HCT116 (cell line): ENCODE measurements at regions not wholly inside any gene's neighbourhood (a gene's known extent, or its start where the extent isn't known, plus 50 kb on each side); places are given as distances from the start of the nearest gene placed in this dataset.

Experiments used
- ATAC-seq: fragments of 200-7000 bp; cut with Tn5 transposase; 2 replicates; pipeline ENCODE4 v1.9.1; 2020; ENCODE audit warnings: mild to moderate bottlenecking, moderate library complexity
- BruUV-seq: library from RNA; stranded (reverse); fragments of 400-500 nt; replicated peaks from 2 replicates; lab custom pipeline; 2021; lab: Mats Ljungman, UMichigan
- CTCF ChIA-PET: fragments of 300-600 bp; sonication (Branson Sonifier 250); formaldehyde crosslinking; loops from one replicate; lab custom pipeline; 2021; ENCODE audit warnings: antibody characterized with exemption; lab: Charles Lee
- POLR2A ChIA-PET: fragments of 300-600, 350-600 bp; sonication (Branson Sonifier 250); formaldehyde crosslinking; loops from one replicate; lab custom pipeline; 2021; ENCODE audit warnings: antibody characterized with exemption; lab: Charles Lee
- RAD21 ChIA-PET, 2 experiments: fragments of 300-600 bp; sonication (Branson Sonifier 250); formaldehyde crosslinking; loops; one replicate each; lab custom pipeline; 2023; ENCODE audit warnings: low total read pairs in 2 of 2; ENCODE audit not compliant: uncharacterized antibody in 2 of 2, unreplicated experiment in 2 of 2, low non-redundant PET in 1 of 2; lab: Charles Lee
- DNase-seq: peaks from one replicate; pipeline ENCODE4 v3.0.0-alpha.2; 2010; ENCODE audit warnings: low read depth, low spot score
- H2AFZ ChIP-seq: fragments of 200-600 bp; shearing (Covaris generic), sonication (generic); 2 replicates; pipeline ENCODE4 v1.6.1; 2017; ENCODE audit warnings: low read depth, mixed run types, mixed read lengths, antibody characterized with exemption, low read length; ENCODE audit not compliant: poor library complexity, severe bottlenecking
- H3K27ac ChIP-seq: 2 replicates; pipeline ENCODE4 v1.5.1; 2012; ENCODE audit warnings: low read depth, low read length
- H3K27me3 ChIP-seq: fragments of 200-600 bp; sonication (generic); 2 replicates; pipeline ENCODE4 v1.6.1; 2016; ENCODE audit warnings: mixed run types, low read length, mixed read lengths; ENCODE audit not compliant: insufficient read depth
- H3K36me3 ChIP-seq, 2 experiments: fragments of 200-500 bp in 1 of 2; fragments of 200-600 bp in 1 of 2; sonication (Bioruptor generic) in 1 of 2; sonication (generic) in 1 of 2; 2 replicates each; pipeline versions ENCODE4 v1.5.1 to v1.6.1; 2014 to 2016; ENCODE audit warnings: low read length in 2 of 2, inconsistent platforms in 1 of 2, mixed read lengths in 1 of 2, mixed run types in 1 of 2; ENCODE audit not compliant: insufficient read depth in 2 of 2, control insufficient read depth in 1 of 2
- H3K4me1 ChIP-seq, 2 experiments: fragments of 200-600 bp in 1 of 2; sonication (generic) in 1 of 2; 2 replicates each; pipeline versions ENCODE4 v1.5.1 to v1.6.1; 2012 to 2017; ENCODE audit warnings: low read length in 2 of 2, inconsistent platforms in 1 of 2, mild to moderate bottlenecking in 1 of 2, mixed read lengths in 1 of 2, mixed run types in 1 of 2, moderate library complexity in 1 of 2; ENCODE audit not compliant: insufficient read depth in 2 of 2, control insufficient read depth in 1 of 2
- H3K4me2 ChIP-seq: fragments of 200-600 bp; sonication (generic); 2 replicates; pipeline ENCODE4 v1.6.1; 2017; ENCODE audit warnings: mixed run types, low read length, mixed read lengths
- H3K4me3 ChIP-seq, 2 experiments: fragments of 200-600 bp in 1 of 2; sonication (generic) in 1 of 2; replicated peaks in 1 of 2; 2 replicates each; pipeline ENCODE4 v1.5.1; 2011 to 2016; ENCODE audit warnings: low read length in 2 of 2, control low read depth in 1 of 2, low read depth in 1 of 2, mild to moderate bottlenecking in 1 of 2, mixed read lengths in 1 of 2, mixed run types in 1 of 2
- H3K79me2 ChIP-seq: fragments of 200-600 bp; sonication (generic); 2 replicates; pipeline ENCODE4 v1.6.1; 2017; ENCODE audit warnings: mild to moderate bottlenecking, mixed run types, low read length, moderate library complexity, mixed read lengths; ENCODE audit not compliant: insufficient read depth
- H3K9ac ChIP-seq: fragments of 200-600 bp; sonication (generic); 2 replicates; pipeline ENCODE4 v1.6.1; 2016; ENCODE audit warnings: low read length, mixed read lengths
- H3K9me2 ChIP-seq: fragments of 200-600 bp; sonication (generic), shearing (Covaris generic); 2 replicates; pipeline ENCODE4 v1.6.1; 2017; ENCODE audit warnings: mixed run types, mild to moderate bottlenecking, moderate library complexity; ENCODE audit not compliant: insufficient read depth
- H3K9me3 ChIP-seq, 2 experiments: fragments of 200-500 bp in 1 of 2; fragments of 200-600 bp in 1 of 2; sonication (Bioruptor generic) in 1 of 2; sonication (generic) in 1 of 2; 2 replicates each; pipeline ENCODE4 v1.6.1; 2014 to 2017; ENCODE audit warnings: low read length in 2 of 2, mixed read lengths in 2 of 2, inconsistent platforms in 1 of 2, low read depth in 1 of 2, mild to moderate bottlenecking in 1 of 2, mixed run types in 1 of 2, moderate library complexity in 1 of 2; ENCODE audit not compliant: control insufficient read depth in 1 of 2, insufficient read depth in 1 of 2
- H4K20me1 ChIP-seq: fragments of 200-600 bp; sonication (generic), shearing (Covaris generic); 2 replicates; pipeline ENCODE4 v1.6.1; 2017; ENCODE audit warnings: mixed run types, mild to moderate bottlenecking, moderate library complexity; ENCODE audit not compliant: insufficient read depth
- CBX3 ChIP-seq: IDR thresholded peaks from 2 replicates; pipeline ENCODE4 v1.6.1; 2012; ENCODE audit warnings: low read depth
- RAD21 ChIP-seq: IDR thresholded peaks from 2 replicates; pipeline ENCODE4 v1.6.1; 2012; ENCODE audit warnings: low read depth, mild to moderate bottlenecking
- ZFX ChIP-seq: fragments of 450-650 bp; IDR thresholded peaks from 2 replicates; pipeline ENCODE4 v1.6.1; 2017
- intact Hi-C: fragments of 100-400 bp; cut with micrococcal nuclease; formaldehyde crosslinking; loops from 2 replicates; pipeline ENCODE4 v1.10.0; 2022
- TF ChIP-seq, protein P1 (sequence below): IDR thresholded peaks from 2 replicates; pipeline ENCODE4 v1.6.1; 2011; ENCODE audit warnings: mild to moderate bottlenecking, low read length, moderate library complexity; ENCODE audit not compliant: insufficient replicate concordance; ENCODE audit errors: extremely low read depth
- TF ChIP-seq, protein P2 (sequence below): IDR thresholded peaks from 2 replicates; pipeline ENCODE4 v1.6.1; 2012; ENCODE audit warnings: low read depth

- H3K27ac ChIP-seq: no peak overlapping the region
- no peak overlapping the region for H3K4me3 ChIP-seq
- H3K9me3 ChIP-seq: no peaks in the 10 kb centered on the region
- no peaks in the 10 kb centered on the region for H3K27me3 ChIP-seq
- no peak for ATAC-seq
- H3K79me2 ChIP-seq: no peaks in the 10 kb centered on the region
- H4K20me1 ChIP-seq: no peaks in the 10 kb centered on the region
- no peaks in the 10 kb centered on the region for H3K36me3 ChIP-seq
- no TSS peak for BruUV-seq
- ChIA-PET CTCF (no interaction called here), POLR2A (no interaction called here), RAD21 (no interaction called here)
- H3K4me1 ChIP-seq: 0 out of 4 replicates have a peak, but pooled peaks cover 0 to under 1% of the 10 kb centered on the region in 2 experiments
- H3K9ac ChIP-seq: no peak overlapping the region
- no peak for DNase-seq
- TF ChIP-seq ZFX: no peak
- no peak for TF ChIP-seq RAD21
- no peak for TF ChIP-seq CBX3
- TF ChIP-seq, protein P1, sequence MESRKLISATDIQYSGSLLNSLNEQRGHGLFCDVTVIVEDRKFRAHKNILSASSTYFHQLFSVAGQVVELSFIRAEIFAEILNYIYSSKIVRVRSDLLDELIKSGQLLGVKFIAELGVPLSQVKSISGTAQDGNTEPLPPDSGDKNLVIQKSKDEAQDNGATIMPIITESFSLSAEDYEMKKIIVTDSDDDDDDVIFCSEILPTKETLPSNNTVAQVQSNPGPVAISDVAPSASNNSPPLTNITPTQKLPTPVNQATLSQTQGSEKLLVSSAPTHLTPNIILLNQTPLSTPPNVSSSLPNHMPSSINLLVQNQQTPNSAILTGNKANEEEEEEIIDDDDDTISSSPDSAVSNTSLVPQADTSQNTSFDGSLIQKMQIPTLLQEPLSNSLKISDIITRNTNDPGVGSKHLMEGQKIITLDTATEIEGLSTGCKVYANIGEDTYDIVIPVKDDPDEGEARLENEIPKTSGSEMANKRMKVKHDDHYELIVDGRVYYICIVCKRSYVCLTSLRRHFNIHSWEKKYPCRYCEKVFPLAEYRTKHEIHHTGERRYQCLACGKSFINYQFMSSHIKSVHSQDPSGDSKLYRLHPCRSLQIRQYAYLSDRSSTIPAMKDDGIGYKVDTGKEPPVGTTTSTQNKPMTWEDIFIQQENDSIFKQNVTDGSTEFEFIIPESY: no peak
- TF ChIP-seq, protein P2, sequence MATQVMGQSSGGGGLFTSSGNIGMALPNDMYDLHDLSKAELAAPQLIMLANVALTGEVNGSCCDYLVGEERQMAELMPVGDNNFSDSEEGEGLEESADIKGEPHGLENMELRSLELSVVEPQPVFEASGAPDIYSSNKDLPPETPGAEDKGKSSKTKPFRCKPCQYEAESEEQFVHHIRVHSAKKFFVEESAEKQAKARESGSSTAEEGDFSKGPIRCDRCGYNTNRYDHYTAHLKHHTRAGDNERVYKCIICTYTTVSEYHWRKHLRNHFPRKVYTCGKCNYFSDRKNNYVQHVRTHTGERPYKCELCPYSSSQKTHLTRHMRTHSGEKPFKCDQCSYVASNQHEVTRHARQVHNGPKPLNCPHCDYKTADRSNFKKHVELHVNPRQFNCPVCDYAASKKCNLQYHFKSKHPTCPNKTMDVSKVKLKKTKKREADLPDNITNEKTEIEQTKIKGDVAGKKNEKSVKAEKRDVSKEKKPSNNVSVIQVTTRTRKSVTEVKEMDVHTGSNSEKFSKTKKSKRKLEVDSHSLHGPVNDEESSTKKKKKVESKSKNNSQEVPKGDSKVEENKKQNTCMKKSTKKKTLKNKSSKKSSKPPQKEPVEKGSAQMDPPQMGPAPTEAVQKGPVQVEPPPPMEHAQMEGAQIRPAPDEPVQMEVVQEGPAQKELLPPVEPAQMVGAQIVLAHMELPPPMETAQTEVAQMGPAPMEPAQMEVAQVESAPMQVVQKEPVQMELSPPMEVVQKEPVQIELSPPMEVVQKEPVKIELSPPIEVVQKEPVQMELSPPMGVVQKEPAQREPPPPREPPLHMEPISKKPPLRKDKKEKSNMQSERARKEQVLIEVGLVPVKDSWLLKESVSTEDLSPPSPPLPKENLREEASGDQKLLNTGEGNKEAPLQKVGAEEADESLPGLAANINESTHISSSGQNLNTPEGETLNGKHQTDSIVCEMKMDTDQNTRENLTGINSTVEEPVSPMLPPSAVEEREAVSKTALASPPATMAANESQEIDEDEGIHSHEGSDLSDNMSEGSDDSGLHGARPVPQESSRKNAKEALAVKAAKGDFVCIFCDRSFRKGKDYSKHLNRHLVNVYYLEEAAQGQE: no peak
- H3K9me2 ChIP-seq: no peaks in the 10 kb centered on the region
- H2AFZ ChIP-seq: no peak overlapping the region
- H3K4me2 ChIP-seq: no peak overlapping the region
- intact Hi-C loops: no loop called here
These were observed 900.8 kb downstream of the SLC4A3 start for GRCh38 chr2:220528180-220528675.
